GM21360 (cell line): ENCODE measurements at regions not wholly inside any gene's neighbourhood (a gene's known extent, or its start where the extent isn't known, plus 50 kb on each side); places are given as distances from the start of the nearest gene placed in this dataset.
A peak's percentile ranks its signal among the peaks of the same experiment; 100 is the strongest.
"Not testable (repeated sequence)": the region's sequence is repeated elsewhere in the genome, so short reads cannot be mapped to it uniquely, and the experiment has no call there.

Experiments
- ATAC-seq: cut with Tn5 transposase; IDR thresholded peaks from one replicate; pipeline ENCODE4 v1.9.1; 2021; ENCODE audit warnings: mild to moderate bottlenecking, moderate library complexity; ENCODE audit not compliant: unreplicated experiment

DNA sequence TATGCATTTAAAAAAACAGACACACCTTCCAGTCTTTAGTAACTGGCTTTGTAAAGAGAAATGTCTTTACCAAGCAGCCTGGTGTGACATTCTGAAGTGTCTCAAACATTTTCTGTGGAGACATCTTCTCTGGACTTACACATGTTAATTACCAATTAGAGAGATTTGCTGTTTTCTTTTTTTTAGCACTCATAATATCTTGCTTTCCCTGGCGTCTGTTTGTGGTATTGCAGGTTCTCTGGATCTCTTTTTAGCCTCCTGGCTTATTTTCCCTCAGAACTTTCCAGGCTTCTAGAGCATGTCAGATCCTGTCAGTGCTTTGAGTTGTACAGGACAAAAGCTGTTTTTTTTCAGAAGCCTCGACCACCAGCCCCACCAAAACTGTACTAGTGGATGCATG, 92.5 kb downstream of the MSX2 start:
- no peak for ATAC-seq

DNA sequence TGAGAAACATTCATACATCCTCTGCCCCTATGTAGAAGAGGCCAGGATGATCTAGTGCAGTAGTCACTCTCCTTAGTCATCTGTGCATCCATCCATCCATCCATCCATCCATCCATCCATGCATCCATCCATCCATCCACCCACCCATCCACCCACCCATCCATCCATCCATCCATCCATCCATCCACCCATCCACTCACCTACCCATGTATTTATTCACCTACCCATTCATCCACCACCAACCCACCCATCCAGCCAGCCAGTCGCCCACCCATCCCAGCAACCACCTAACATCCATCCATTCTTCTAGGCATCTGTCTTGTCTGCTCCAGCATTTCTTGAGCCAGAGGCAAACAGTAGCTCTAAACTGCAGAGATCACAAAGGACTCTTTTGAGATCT, 87.1 kb downstream of the MSX2 start:
- ATAC-seq = no peak

DNA sequence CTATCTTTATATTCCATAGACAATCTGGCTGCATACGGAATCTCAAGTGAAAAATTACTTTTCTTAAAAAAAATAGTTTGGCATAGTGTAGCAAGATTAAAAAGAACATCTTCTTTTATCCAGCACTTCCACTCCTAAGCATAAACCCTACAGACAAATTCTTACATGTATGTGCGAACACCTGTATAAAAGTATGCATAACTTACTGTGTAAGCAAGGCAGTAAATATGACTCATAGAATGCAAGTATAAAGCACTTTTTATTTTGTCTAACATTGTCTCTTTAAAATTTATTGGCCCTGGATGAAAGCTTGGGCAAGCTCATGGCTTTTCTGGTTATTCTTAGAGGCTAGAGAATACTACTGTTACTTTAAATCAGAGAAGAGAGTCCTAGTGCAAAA, 86.4 kb downstream of the MSX2 start:
- no peak for ATAC-seq

DNA sequence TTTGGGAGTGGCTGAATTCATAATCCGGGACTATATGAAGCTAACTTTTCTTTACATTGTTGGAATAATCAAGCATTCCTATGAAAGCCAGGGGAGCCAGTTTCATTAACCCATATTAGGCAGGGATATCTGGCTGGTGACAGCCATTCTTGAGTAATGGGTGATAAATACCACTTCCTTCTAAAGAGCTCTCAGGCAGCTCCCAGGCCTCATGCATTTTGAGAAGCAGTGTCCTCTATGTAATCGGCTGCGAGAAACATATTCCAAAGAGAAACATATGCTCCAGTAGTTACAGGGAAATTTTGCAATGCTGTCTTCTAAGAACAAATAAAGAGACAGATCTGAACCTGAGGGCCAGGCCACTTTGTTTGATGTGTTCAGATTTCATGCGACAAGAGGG, 83.1 kb downstream of the MSX2 start:
- ATAC-seq = no peak

DNA sequence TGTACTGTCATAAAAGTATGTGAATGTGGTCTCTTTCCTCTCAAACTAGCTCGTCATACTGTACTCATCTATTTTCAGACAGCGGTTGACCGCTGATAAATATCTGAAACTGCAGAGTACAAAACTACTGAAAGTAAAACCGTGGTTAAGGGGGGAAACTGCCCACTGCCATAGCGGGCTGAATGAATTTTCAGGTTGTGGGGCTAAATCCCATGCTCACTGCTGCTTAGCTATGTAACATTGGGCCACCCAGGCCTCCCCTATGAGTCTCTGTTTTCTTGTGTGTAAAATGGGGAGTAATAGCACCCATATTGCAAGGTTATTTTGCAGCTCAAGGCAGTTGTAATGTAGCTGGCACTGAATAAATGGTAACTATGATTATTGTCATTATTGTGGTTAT, 82.3 kb downstream of the MSX2 start:
- no peak for ATAC-seq

DNA sequence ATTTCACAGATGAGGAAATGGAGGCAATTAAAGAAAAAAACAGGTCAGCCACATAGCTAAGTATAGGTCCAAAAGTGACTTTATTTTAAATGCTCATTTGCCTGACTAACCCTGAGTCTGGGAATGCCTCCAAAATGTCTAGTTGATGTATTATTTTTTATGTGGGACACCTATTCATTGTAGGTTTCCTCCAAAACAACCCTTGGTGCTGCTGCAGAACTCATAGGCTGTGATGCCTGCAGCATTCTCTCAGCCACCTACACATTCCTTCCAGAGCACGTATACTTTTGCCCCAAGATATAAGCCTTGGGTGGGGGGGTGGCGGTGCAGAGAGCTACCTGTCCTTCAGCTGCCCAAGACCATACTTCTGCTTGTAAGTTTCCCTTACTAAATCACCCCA, 77.4 kb downstream of the MSX2 start:
- no peak for ATAC-seq

DNA sequence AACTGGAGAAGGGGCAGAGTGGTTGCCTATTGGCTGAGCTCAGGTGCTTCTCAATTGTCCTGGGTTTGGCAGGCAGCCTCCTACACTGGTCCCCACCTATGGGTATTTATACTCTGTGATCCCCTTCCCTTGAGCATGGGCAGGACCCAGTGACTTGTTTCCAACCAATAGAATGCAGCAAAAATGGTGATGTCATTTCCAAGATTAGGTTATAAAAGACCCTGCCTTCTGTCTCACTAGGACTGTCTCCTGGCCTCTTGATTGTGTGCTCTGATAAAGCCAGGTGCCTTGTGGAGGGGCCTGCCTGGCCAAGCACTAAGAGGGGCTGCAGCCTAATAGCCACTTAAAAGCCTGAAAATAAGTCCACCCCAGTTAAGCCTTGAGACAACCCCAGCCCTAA, 76.1 kb downstream of the MSX2 start:
- no peak for ATAC-seq

DNA sequence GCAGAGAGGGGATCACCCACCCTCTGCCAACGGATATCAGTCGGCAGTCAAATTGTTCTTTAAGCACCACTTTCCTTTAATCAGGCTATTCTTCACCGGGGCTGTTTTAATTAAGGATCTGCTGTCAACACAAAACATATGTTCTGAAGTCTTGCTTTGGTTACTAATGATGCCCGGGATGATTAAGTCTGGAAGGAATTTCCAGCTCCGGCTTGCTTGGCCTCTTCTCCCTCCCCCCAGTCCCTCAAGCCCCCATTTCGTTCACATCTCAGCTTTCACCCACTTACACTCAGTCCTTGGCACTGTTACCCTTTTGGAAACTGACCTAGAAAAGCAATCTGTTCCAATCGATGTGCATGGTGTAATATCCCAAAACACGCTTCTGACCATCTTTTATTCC, 74.7 kb downstream of the MSX2 start:
- no peak for ATAC-seq

DNA sequence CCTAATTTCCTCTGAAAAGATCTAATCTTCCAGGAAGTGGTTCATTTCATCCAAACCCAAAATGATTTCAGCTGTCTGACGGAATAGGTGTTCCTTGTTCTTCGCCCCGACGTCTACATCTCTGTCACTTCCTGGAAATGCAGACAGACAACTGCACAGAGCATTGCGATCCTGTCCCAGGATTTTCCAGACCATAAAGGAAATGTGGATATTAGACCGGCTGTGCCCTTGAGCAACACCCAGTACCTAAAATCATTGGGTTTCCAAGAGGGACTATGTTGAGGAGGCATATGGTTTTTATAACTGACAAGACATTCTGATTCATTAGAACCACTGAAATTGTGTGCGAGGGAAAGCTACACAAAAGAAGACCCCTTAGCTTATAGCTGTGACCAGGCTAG, 74.2 kb downstream of the MSX2 start:
- no peak for ATAC-seq

DNA sequence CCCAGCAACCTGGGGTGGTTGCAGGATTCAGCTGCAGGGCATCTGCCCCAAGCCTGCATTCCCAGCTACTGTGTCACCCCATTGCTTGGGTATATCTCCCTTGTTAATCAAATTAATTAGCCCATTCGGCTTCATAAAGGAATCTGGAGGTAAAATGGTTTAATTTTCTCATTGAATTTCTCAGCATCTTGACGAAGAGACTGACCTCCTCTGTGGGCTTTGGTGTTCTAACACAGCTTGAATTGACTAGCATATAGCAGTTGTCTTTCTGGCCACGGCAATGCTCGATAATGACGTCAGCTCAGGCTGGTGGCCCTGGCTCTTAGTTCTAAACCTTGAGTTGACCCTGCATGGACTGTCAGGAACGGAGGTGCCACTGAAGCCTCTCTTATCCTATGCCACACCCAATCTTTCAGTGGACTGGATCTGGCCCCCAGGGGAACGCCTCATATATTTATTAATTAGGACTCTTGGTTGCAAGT, 72.4 kb downstream of the MSX2 start:
- ATAC-seq = no peak

DNA sequence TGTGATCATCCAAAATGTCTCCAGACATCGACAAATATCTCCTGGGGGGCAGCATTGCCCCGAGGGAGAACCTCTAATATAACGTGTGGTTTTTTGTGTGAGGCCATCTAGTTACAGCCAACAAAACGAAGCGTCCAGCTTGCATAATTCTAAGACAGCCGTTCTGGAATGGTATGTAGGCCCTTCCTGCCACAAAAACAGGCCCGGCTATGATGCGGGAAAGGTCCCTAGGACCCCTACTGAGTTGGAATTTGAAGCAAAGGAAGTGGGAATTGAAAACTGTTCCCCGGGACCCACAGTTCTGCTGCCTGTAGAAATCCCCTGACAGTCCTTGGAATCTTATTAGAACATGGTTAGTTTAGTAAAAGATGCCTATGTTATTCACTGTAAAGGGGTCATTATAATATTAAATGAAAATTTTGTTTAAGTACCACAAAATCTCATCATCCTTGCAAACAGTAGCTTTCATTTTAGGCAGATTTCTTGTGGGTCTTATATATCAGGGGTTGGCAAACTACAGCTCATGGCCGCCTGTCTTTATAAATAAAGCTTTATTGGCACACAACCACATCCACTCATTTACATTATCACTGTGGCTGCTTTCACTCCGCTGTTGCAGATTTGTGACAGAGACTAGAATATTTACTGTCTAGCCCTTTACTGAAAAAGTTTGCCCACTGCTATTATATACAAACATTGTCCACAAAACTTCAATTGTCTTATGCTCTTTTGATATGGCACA, 70.7 kb downstream of the MSX2 start:
- no peak for ATAC-seq

DNA sequence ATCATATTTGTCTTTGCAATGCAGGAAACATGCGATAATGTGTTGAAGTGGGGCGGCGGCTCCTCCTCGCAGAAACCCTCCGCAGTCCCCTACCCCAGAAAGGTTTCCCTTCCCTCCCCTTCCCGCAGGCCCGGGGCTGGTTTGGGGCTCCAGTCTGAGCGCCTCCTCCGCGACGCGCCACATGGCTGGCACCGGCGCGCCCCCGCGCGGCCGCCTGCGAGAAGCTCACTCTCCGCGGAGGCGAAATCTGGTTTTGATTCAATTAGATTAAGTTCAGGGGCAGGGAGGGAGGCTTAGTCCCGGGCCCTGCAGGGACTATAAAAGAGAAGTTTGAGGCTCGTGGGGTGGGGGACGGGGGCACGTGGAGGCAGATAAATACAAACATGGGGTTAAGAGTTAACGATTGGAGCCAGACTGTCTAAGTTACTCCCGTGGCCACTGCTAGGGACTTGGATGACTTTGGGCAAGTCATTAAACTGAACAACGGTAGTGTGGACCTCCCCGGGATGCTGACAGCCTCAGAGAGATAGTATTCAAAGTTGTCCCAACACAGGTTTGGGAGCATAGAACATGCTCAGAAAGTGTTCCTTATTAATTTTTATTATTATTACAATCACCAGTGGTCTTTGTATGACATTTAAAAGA, 69.4 kb downstream of the MSX2 start:
- peak; percentile 73 for ATAC-seq

DNA sequence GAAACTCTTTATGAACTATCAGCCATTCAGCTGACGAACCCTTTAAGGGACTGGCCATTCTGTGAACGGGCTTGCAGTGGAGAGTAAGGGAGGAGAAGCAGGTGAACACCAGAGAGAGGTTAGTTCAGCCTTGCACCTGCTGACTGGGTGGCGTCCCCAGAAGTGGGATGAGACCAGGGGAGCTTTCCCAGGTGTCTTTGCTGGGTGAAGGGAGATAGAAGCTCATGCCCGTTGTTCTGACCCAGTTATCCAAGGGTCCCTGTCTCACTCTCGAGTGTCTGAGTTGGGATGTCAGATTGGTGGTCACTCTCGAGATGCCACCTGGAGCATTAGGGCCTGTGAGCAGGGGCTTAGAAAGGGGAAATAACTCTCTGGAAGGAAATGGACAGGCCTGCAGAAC, 68.7 kb downstream of the MSX2 start:
- ATAC-seq = no peak

DNA sequence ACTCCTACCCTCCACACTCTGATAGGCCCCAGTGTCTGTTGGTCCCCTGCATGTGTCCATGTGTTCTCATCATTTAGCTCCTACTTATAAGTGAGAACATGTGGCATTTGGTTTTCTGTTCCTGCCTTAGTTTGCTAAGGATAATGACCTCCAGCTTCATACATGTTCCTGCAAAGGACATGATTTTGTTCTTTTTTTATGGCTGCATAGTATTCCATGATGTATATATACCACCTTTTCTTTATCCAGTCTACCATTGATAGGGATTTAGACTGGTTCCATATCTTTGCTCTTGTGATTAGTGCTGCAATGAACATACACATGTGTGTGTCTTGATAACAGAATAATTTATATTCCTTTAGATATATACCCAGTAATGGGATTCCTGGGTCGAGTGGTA, 67.9 kb downstream of the MSX2 start:
- not testable (repeated sequence) for ATAC-seq

DNA sequence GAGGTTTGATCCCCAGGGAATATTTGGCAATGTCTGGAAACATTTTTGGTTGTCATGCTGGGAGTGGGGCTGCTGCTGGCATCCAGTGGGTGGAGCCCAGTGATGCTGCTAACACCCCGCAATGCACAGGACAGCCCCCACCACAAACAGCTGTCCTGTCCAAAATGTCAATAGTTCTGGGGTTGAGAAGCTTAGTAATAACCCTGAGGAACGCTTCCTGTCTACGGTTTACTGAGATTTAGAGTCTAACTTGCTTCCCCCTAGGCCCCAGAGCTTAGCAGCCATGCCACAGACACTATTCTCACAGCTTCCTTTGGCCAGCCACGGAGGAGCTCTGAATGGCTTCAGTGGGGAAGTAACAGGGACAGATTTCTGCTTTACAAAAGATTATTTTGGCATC, 66.5 kb downstream of the MSX2 start:
- ATAC-seq = no peak

DNA sequence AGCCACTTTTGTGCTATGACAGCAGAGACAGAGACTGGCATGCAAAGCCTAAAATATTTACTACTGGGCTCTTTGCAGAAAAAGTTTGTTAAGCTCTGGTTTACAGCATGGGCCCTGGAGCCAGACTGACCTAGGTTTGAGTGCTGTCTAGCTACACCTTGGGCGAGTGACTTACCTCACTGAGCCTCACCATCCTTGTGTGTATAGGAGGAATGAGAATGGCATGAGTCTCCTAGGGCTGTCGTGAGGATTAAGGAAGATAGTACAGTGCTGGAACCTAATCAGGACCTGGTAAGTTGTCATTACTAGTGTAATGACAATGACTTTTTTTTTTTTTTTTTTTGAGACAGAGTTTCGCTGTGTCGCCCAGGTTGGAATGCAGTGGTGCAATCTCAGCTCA, 65.2 kb downstream of the MSX2 start:
- no peak for ATAC-seq

DNA sequence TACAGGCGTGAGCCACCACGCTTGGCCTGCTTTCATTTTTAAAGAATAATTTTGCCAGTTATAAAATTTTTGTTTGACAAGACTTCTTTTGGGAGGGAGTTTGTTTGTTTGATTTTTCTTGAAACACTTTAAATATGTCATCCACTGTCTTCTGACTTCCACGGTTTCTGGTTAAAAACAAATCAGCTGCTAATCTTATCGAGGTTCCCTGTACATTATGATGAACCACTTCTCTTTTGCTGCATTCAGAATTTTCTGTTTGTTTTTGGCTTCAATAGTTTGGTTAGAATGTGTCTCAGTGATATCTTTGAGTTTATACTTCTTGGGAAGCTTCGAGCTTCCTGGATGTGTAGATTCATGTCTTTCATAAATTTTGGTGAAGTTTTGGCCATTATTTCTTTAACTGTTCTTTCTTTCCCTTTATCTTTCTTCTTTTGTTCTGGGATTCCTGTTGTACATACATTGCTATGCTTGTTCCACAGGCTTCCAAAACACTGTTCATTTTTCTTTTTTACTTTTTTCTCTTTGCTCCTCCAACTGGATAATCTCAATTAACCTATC, 60.8 kb downstream of the MSX2 start:
- ATAC-seq = no peak
